ENCODE measurements at regions not wholly inside any gene's neighbourhood (a gene's known extent, or its start where the extent isn't known, plus 50 kb on each side); places are given as distances from the start of the nearest gene placed in this dataset.

GRCh38 chr7:25348104-25348503 lies 119.8 kb upstream of the NPVF start:
- TF ChIP-seq CTCF (IDR thresholded peaks at IDR 0.05) (no peak), POLR2A (IDR thresholded peaks at IDR 0.05) (no peak)
